GM23248 (cell line): ENCODE measurements at regions not wholly inside any gene's neighbourhood (a gene's known extent, or its start where the extent isn't known, plus 50 kb on each side); places are given as distances from the start of the nearest gene placed in this dataset.

Experiments
- EZH2 ChIP-seq: fragments of 200-600 bp; sonication (generic); IDR thresholded peaks from 2 replicates; pipeline ENCODE4 v1.6.1; 2018; ENCODE audit warnings: antibody characterized with exemption, mild to moderate bottlenecking; ENCODE audit not compliant: insufficient read depth, poor library complexity, severe bottlenecking
- EZH2phosphoT487 ChIP-seq: fragments of 200-600 bp; sonication (generic); IDR thresholded peaks from 2 replicates; pipeline ENCODE4 v1.6.1; 2018; ENCODE audit warnings: antibody characterized with exemption, moderate library complexity, mild to moderate bottlenecking, low read depth; ENCODE audit not compliant: insufficient read depth

- TF ChIP-seq EZH2 (no peak), EZH2phosphoT487 (no peak)
These were observed 99.0 kb upstream of the MDFIC start for GRCh38 chr7:114822844-114823243.
